GM23338 (cell line): ENCODE measurements at regions not wholly inside any gene's neighbourhood (a gene's known extent, or its start where the extent isn't known, plus 50 kb on each side); places are given as distances from the start of the nearest gene placed in this dataset.

Source experiments
- ATAC-seq: fragments of 200-7000 bp; cut with Tn5 transposase; 3 replicates; pipeline ENCODE4 v1.9.1; 2020
- DNase-seq: peaks from one replicate; pipeline ENCODE4 v3.0.0-alpha.2; 2015; ENCODE audit warnings: low spot score
- H2AFZ ChIP-seq: fragments of 200-600 bp; sonication (generic); 2 replicates; pipeline ENCODE4 v1.8.0; 2016; ENCODE audit warnings: antibody characterized with exemption, mild to moderate bottlenecking, moderate library complexity
- H3F3A ChIP-seq: fragments of 200-600 bp; sonication (generic); replicated peaks from 2 replicates; pipeline ENCODE4 v1.8.0; 2017; ENCODE audit warnings: antibody characterized with exemption, mixed run types, low read depth
- H3K27ac ChIP-seq: fragments of 200-600 bp; sonication (generic); 2 replicates; pipeline ENCODE4 v1.6.1; 2016; ENCODE audit warnings: low read depth
- H3K27me3 ChIP-seq: fragments of 200-600 bp; sonication (generic); 2 replicates; pipeline ENCODE4 v1.8.0; 2016; ENCODE audit warnings: mild to moderate bottlenecking, mixed run types, moderate library complexity; ENCODE audit not compliant: insufficient read depth
- H3K36me3 ChIP-seq: fragments of 200-600 bp; sonication (generic); 2 replicates; pipeline ENCODE4 v1.8.0; 2016; ENCODE audit warnings: mild to moderate bottlenecking; ENCODE audit not compliant: insufficient read depth
- H3K4me1 ChIP-seq: fragments of 200-600 bp; sonication (generic); 2 replicates; pipeline ENCODE4 v1.8.0; 2016; ENCODE audit warnings: mild to moderate bottlenecking, moderate library complexity; ENCODE audit not compliant: insufficient read depth
- H3K4me2 ChIP-seq: fragments of 200-600 bp; sonication (generic); 2 replicates; pipeline ENCODE4 v1.7.1; 2017; ENCODE audit warnings: mixed run types
- H3K4me3 ChIP-seq: fragments of 200-600 bp; sonication (generic); 2 replicates; pipeline ENCODE4 v1.6.1; 2016; ENCODE audit warnings: mixed run types
- H3K79me2 ChIP-seq: fragments of 200-600 bp; sonication (generic); replicated peaks from 2 replicates; pipeline ENCODE4 v1.8.0; 2017; ENCODE audit warnings: mild to moderate bottlenecking; ENCODE audit not compliant: insufficient read depth
- H3K9me2 ChIP-seq: fragments of 200-600 bp; sonication (generic); 2 replicates; pipeline ENCODE4 v1.8.0; 2017; ENCODE audit not compliant: insufficient read depth
- H4K20me1 ChIP-seq: fragments of 200-600 bp; sonication (generic); replicated peaks from 2 replicates; pipeline ENCODE4 v1.8.0; 2017; ENCODE audit warnings: mild to moderate bottlenecking; ENCODE audit not compliant: insufficient read depth
- H3K27ac Mint-ChIP-seq: 2 replicates; pipeline ENCODE4 v1.8.0; 2020; ENCODE audit warnings: inconsistent platforms, mild to moderate bottlenecking, moderate library complexity, mixed read lengths
- H3K27me3 Mint-ChIP-seq: 3 replicates; pipeline ENCODE4 v1.8.0; 2022; ENCODE audit warnings: low read depth, mild to moderate bottlenecking, moderate library complexity, mixed read lengths, inconsistent platforms; ENCODE audit not compliant: insufficient read depth, poor library complexity
- H3K36me3 Mint-ChIP-seq: 3 replicates; pipeline ENCODE4 v1.8.0; 2021; ENCODE audit warnings: low read depth, mild to moderate bottlenecking, inconsistent platforms, moderate library complexity, mixed read lengths
- H3K4me1 Mint-ChIP-seq: 3 replicates; pipeline ENCODE4 v1.8.0; 2020; ENCODE audit warnings: mild to moderate bottlenecking, inconsistent platforms, mixed read lengths
- H3K4me3 Mint-ChIP-seq: 3 replicates; pipeline ENCODE4 v1.8.0; 2021; ENCODE audit warnings: moderate library complexity, mild to moderate bottlenecking, inconsistent platforms, mixed read lengths
- H3K9me3 Mint-ChIP-seq: 3 replicates; pipeline ENCODE4 v1.8.0; 2020; ENCODE audit warnings: moderate library complexity, mild to moderate bottlenecking, inconsistent platforms, mixed read lengths
- CREB1 ChIP-seq: fragments of 250-450 bp; sonication (Bioruptor Pico); IDR thresholded peaks from 2 replicates; pipeline ENCODE4 v1.5.0; 2020; ENCODE audit warnings: low read depth, mild to moderate bottlenecking, moderate library complexity
- CTCF ChIP-seq, 2 experiments: fragments of 200-600 bp in 1 of 2; sonication (generic) in 1 of 2; conservative IDR thresholded peaks; 2 replicates each; pipeline versions ENCODE4 v1.5.1 to v1.6.1; 2016 to 2017; ENCODE audit warnings: antibody characterized with exemption in 2 of 2, low read depth in 2 of 2, mild to moderate bottlenecking in 2 of 2, moderate library complexity in 1 of 2
- ETS1 ChIP-seq: IDR thresholded peaks from 2 replicates; pipeline ENCODE4 v1.6.1; 2016; ENCODE audit warnings: antibody characterized with exemption
- EZH2 ChIP-seq: fragments of 200-600 bp; sonication (generic); IDR thresholded peaks from one replicate; pipeline ENCODE4 v1.8.0; 2017; ENCODE audit warnings: antibody characterized with exemption, mild to moderate bottlenecking, low read depth; ENCODE audit not compliant: unreplicated experiment
- EZH2phosphoT487 ChIP-seq: fragments of 200-600 bp; sonication (generic); IDR thresholded peaks from one replicate; pipeline ENCODE4 v1.8.1; 2018; ENCODE audit warnings: antibody characterized with exemption; ENCODE audit not compliant: unreplicated experiment
- JUNB ChIP-seq: IDR thresholded peaks from one replicate; pipeline ENCODE4 v1.6.1; 2016; ENCODE audit warnings: antibody characterized with exemption; ENCODE audit not compliant: unreplicated experiment
- NANOG ChIP-seq: IDR thresholded peaks from 2 replicates; pipeline ENCODE4 v1.6.1; 2016; ENCODE audit warnings: antibody characterized with exemption, borderline replicate concordance
- POLR2AphosphoS5 ChIP-seq: IDR thresholded peaks from 2 replicates; pipeline ENCODE4 v1.6.1; 2016; ENCODE audit warnings: antibody characterized with exemption, low read depth
- STAT1 ChIP-seq: IDR thresholded peaks from one replicate; pipeline ENCODE4 v1.6.1; 2016; ENCODE audit warnings: antibody characterized with exemption; ENCODE audit not compliant: unreplicated experiment
- ZNF114 ChIP-seq: fragments of 250-450 bp; sonication (Bioruptor Pico); IDR thresholded peaks from 2 replicates; pipeline ENCODE4 v1.5.0; 2020; ENCODE audit warnings: mild to moderate bottlenecking, moderate library complexity
- TF ChIP-seq, protein P1 (sequence below): IDR thresholded peaks from one replicate; pipeline ENCODE4 v1.6.1; 2018; ENCODE audit warnings: antibody characterized with exemption; ENCODE audit not compliant: unreplicated experiment

DNA sequence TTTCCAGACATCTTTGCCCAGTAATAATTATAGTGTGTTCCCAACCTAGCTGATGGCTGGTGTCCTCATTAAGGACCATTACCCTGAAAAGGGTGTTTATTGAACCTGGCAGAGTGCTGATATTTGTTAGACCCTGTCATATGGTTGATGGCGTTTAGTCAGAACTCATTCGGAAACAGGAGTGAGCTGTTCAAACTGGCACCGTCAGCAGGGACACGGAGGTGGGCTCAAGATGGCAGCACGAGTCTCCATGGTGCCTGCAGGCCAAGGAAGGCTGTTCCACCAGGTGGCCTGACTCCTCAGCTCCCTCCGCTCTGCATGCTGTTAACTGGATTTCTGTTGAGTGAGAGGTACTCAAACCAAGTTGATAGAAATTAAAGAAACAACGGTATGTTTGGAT is 589.1 kb upstream of the MGMT start:
- Mint-ChIP-seq H3K27ac (no peak overlapping the region), H3K4me1 (no peaks in the 10 kb centered on the region), H3K36me3 (no peaks in the 10 kb centered on the region), H3K27me3 (peaks cover 1% of the 10 kb centered on the region), H3K9me3 (no peaks in the 10 kb centered on the region; the same call in 1 of the 3 replicates), H3K4me3 (no peak overlapping the region)
- H3K27ac ChIP-seq, result no peak overlapping the region
- no peaks in the 10 kb centered on the region for H3K36me3 ChIP-seq
- DNase-seq (no peak), ATAC-seq (no peak)
- H2AFZ ChIP-seq, result no peak overlapping the region
- H3K4me2 ChIP-seq, result no peak overlapping the region
- no peaks in the 10 kb centered on the region for H3F3A ChIP-seq
- no peaks in the 10 kb centered on the region for H3K27me3 ChIP-seq
- no peak for TF ChIP-seq POLR2AphosphoS5
- no peak for TF ChIP-seq CREB1 (CRISPR knock-in tag)
- TF ChIP-seq EZH2, result no peak
- no peak for TF ChIP-seq STAT1
- TF ChIP-seq NANOG, result no peak
- no peak for TF ChIP-seq JUNB
- TF ChIP-seq CTCF (conservative IDR thresholded peaks at IDR 0.05; ENCODE audit: low read depth in 2 of 2), result no peak
- H3K4me3 ChIP-seq, result no peak overlapping the region
- H3K79me2 ChIP-seq, result no peaks in the 10 kb centered on the region
- no peaks in the 10 kb centered on the region for H4K20me1 ChIP-seq
- peaks cover 15% of the 10 kb centered on the region for H3K9me2 ChIP-seq
- H3K4me1 ChIP-seq, result no peaks in the 10 kb centered on the region

- Histone ChIP-seq H3K79me2 (no peaks in the 10 kb centered on the region), H3K4me3 (no peak overlapping the region), H4K20me1 (no peaks in the 10 kb centered on the region), H3K36me3 (no peaks in the 10 kb centered on the region), H2AFZ (no peak overlapping the region), H3K9me2 (peaks cover 15% of the 10 kb centered on the region), H3F3A (no peaks in the 10 kb centered on the region), H3K27ac (no peak overlapping the region), H3K4me1 (no peaks in the 10 kb centered on the region), H3K27me3 (no peaks in the 10 kb centered on the region), H3K4me2 (no peak overlapping the region)
- no peak overlapping the region for H3K4me3 Mint-ChIP-seq
- ATAC-seq (no peak), DNase-seq (no peak)
- no peak overlapping the region for H3K27ac Mint-ChIP-seq
- H3K9me3 Mint-ChIP-seq, result no peaks in the 10 kb centered on the region; the same call in 1 of the 3 replicates
- no peaks in the 10 kb centered on the region for H3K36me3 Mint-ChIP-seq
- no peaks in the 10 kb centered on the region for H3K4me1 Mint-ChIP-seq
- H3K27me3 Mint-ChIP-seq, result peaks cover 1% of the 10 kb centered on the region
- TF ChIP-seq ZNF114 (CRISPR knock-in tag) (no peak), CTCF (conservative IDR thresholded peaks at IDR 0.05; ENCODE audit: low read depth in 2 of 2) (no peak), ETS1 (no peak), EZH2phosphoT487 (no peak), STAT1 (no peak), POLR2AphosphoS5 (no peak), EZH2 (no peak), CREB1 (CRISPR knock-in tag) (no peak), JUNB (no peak), NANOG (no peak)
- TF ChIP-seq, protein P1, sequence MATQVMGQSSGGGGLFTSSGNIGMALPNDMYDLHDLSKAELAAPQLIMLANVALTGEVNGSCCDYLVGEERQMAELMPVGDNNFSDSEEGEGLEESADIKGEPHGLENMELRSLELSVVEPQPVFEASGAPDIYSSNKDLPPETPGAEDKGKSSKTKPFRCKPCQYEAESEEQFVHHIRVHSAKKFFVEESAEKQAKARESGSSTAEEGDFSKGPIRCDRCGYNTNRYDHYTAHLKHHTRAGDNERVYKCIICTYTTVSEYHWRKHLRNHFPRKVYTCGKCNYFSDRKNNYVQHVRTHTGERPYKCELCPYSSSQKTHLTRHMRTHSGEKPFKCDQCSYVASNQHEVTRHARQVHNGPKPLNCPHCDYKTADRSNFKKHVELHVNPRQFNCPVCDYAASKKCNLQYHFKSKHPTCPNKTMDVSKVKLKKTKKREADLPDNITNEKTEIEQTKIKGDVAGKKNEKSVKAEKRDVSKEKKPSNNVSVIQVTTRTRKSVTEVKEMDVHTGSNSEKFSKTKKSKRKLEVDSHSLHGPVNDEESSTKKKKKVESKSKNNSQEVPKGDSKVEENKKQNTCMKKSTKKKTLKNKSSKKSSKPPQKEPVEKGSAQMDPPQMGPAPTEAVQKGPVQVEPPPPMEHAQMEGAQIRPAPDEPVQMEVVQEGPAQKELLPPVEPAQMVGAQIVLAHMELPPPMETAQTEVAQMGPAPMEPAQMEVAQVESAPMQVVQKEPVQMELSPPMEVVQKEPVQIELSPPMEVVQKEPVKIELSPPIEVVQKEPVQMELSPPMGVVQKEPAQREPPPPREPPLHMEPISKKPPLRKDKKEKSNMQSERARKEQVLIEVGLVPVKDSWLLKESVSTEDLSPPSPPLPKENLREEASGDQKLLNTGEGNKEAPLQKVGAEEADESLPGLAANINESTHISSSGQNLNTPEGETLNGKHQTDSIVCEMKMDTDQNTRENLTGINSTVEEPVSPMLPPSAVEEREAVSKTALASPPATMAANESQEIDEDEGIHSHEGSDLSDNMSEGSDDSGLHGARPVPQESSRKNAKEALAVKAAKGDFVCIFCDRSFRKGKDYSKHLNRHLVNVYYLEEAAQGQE, result no peak
Measured at GRCh38 chr10:128879030-128879429, 588.0 kb upstream of the MGMT start.
